ENCODE measurements at regions not wholly inside any gene's neighbourhood (a gene's known extent, or its start where the extent isn't known, plus 50 kb on each side); places are given as distances from the start of the nearest gene placed in this dataset.

DNA sequence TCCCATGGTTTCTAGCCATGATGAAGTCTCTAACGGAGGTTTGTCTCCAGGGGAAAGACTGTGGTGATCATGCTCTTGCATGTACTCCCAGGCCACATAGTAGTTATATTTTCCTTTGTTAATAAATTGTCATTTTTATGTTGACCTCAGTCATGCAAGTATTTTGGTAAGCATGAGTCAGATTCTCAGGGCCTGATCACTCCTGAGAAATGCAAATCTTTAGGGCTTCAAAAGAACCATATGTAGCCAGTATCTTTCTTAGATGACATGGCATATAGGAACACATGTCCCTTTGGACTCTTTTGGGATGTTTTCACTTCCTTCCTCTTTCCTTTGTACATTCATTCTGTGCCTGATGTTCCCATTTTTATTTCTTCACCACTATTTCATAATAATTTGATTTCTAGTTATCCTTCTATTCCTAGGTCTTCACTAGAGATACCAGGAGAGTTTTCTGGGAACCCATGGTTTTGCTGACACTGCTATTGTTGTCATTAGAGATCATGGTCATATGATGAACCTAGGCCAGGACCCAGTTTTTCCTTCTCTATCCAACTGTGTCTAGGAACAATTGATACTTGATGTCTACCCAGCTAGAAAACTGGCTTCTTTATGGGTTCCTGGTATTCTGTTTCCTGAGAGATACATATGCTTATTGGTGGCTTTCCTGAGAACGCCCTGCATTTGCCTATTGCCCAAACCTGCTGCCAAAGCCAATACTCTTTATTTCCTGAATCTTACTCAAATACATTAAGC is 248.1 kb upstream of the NREP start:
- H3K4me1 ChIP-seq (ENCODE audit: control extremely low read depth in 1 of 4, control insufficient read depth in 4 of 4, insufficient read depth in 4 of 4, low read length in 3 of 4) = no peaks in the 10 kb centered on the region
- no peak overlapping the region for H3K4me3 ChIP-seq (ENCODE audit: control insufficient read depth in 1 of 7, extremely low read depth in 1 of 7, insufficient read depth in 4 of 7, low read depth in 2 of 7, low read length in 6 of 7)
- H3K27ac ChIP-seq (ENCODE audit: insufficient read depth in 1 of 2, low read depth in 1 of 2, low read length in 2 of 2, poor library complexity in 1 of 2, severe bottlenecking in 2 of 2) = no peak overlapping the region
- no peak for DNase-seq
- WGBS (ENCODE audit: insufficient coverage) = 80% methylated on average over 1 of the region's 2 CpGs
- POLR2A ChIA-PET = no interaction called here
- H3K36me3 ChIP-seq (ENCODE audit: control insufficient read depth in 4 of 4, insufficient read depth in 4 of 4, low read length in 3 of 4) = no peaks in the 10 kb centered on the region
- CTCF ChIA-PET = no interaction called here
- no peaks in the 10 kb centered on the region for H3K27me3 ChIP-seq (replicated peaks in 2 of 5; ENCODE audit: control insufficient read depth in 4 of 5, insufficient read depth in 5 of 5, low read length in 4 of 5)
- no peaks in the 10 kb centered on the region for H3K9me3 ChIP-seq (ENCODE audit: control extremely low read depth in 1 of 5, control insufficient read depth in 4 of 5, insufficient read depth in 2 of 5, low read depth in 1 of 5, low read length in 4 of 5)

GRCh38 chr5:112002376-112002775 is 245.4 kb upstream of the NREP start:
- Histone ChIP-seq H3K4me1 (ENCODE audit: control extremely low read depth in 1 of 4, control insufficient read depth in 4 of 4, insufficient read depth in 4 of 4, low read length in 3 of 4) (no peaks in the 10 kb centered on the region), H3K4me3 (ENCODE audit: control insufficient read depth in 1 of 7, extremely low read depth in 1 of 7, insufficient read depth in 4 of 7, low read depth in 2 of 7, low read length in 6 of 7) (no peak overlapping the region), H3K27me3 (replicated peaks in 2 of 5; ENCODE audit: control insufficient read depth in 4 of 5, insufficient read depth in 5 of 5, low read length in 4 of 5) (peaks cover 0 to 3% (median 0%) of the 10 kb centered on the region in 5 experiments), H3K36me3 (ENCODE audit: control insufficient read depth in 4 of 4, insufficient read depth in 4 of 4, low read length in 3 of 4) (no peaks in the 10 kb centered on the region), H3K27ac (ENCODE audit: insufficient read depth in 1 of 2, low read depth in 1 of 2, low read length in 2 of 2, poor library complexity in 1 of 2, severe bottlenecking in 2 of 2) (no peak overlapping the region), H3K9me3 (ENCODE audit: control extremely low read depth in 1 of 5, control insufficient read depth in 4 of 5, insufficient read depth in 2 of 5, low read depth in 1 of 5, low read length in 4 of 5) (no peaks in the 10 kb centered on the region)
- ChIA-PET POLR2A (no interaction called here), CTCF (no interaction called here)
- DNase-seq = no peak

DNA sequence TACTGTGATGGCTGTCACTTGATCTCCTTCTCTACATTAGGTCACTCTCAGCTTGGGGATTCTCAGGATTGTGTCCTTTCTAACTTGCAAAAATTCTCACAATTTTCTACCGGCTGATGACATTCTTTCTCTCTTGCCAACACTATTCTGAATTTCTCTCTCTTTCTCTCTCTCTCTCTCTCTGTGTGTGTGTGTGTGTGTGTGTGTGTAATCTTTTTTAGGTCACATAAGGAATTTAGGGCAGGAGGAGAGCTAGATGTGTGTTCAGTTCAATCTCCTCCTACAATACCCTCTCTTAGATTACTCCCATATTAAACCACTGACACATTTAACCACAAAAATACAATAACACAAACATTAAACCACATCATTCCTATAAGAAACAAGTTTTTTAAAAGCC is 242.3 kb upstream of the NREP start:
- H3K9me3 ChIP-seq (ENCODE audit: control extremely low read depth in 1 of 5, control insufficient read depth in 4 of 5, insufficient read depth in 2 of 5, low read depth in 1 of 5, low read length in 4 of 5) = no peaks in the 10 kb centered on the region
- H3K27ac ChIP-seq (ENCODE audit: insufficient read depth in 1 of 2, low read depth in 1 of 2, low read length in 2 of 2, poor library complexity in 1 of 2, severe bottlenecking in 2 of 2) = no peak overlapping the region
- ChIA-PET CTCF (interaction anchor here (0.7 kb wide), 1 partner anchor 22 kb away, joined by 4 read pairs; no protein-coding TSS in a partner anchor), POLR2A (no interaction called here)
- H3K4me1 ChIP-seq (ENCODE audit: control extremely low read depth in 1 of 4, control insufficient read depth in 4 of 4, insufficient read depth in 4 of 4, low read length in 3 of 4) = no peaks in the 10 kb centered on the region
- H3K36me3 ChIP-seq (ENCODE audit: control insufficient read depth in 4 of 4, insufficient read depth in 4 of 4, low read length in 3 of 4) = no peaks in the 10 kb centered on the region
- no CpG with 5 or more reads among the region's 1 CpG for whole genome bisulfite sequencing (ENCODE audit: insufficient coverage)
- H3K4me3 ChIP-seq (ENCODE audit: control insufficient read depth in 1 of 7, extremely low read depth in 1 of 7, insufficient read depth in 4 of 7, low read depth in 2 of 7, low read length in 6 of 7) = no peak overlapping the region
- peaks cover 0 to 3% (median 0%) of the 10 kb centered on the region in 5 experiments for H3K27me3 ChIP-seq (replicated peaks in 2 of 5; ENCODE audit: control insufficient read depth in 4 of 5, insufficient read depth in 5 of 5, low read length in 4 of 5)
- no peak for DNase-seq

DNA sequence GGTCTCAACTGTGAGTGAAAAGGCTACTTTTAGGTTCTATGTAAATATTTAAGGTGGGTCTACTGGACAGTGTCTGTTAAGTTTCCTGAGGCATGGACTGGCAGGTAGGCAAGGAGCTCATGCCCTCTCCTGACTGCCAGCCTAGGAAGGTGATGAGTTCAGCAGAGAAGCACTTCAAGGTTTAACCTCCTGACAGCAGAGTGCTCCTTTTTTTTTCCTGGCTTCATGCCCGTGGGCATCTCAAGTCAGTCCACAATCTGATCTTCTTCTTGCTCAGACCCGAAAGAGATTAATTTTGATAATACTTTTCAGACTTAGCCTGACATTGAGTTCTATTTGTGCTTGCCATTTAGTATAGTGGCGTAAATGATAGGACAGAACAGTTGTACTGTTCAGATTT is 241.9 kb upstream of the NREP start:
- Histone ChIP-seq H3K36me3 (ENCODE audit: control insufficient read depth in 4 of 4, insufficient read depth in 4 of 4, low read length in 3 of 4) (no peaks in the 10 kb centered on the region), H3K27ac (ENCODE audit: insufficient read depth in 1 of 2, low read depth in 1 of 2, low read length in 2 of 2, poor library complexity in 1 of 2, severe bottlenecking in 2 of 2) (no peak overlapping the region), H3K9me3 (ENCODE audit: control extremely low read depth in 1 of 5, control insufficient read depth in 4 of 5, insufficient read depth in 2 of 5, low read depth in 1 of 5, low read length in 4 of 5) (no peaks in the 10 kb centered on the region), H3K4me3 (ENCODE audit: control insufficient read depth in 1 of 7, extremely low read depth in 1 of 7, insufficient read depth in 4 of 7, low read depth in 2 of 7, low read length in 6 of 7) (no peak overlapping the region), H3K27me3 (replicated peaks in 2 of 5; ENCODE audit: control insufficient read depth in 4 of 5, insufficient read depth in 5 of 5, low read length in 4 of 5) (peaks cover 0 to 3% (median 0%) of the 10 kb centered on the region in 5 experiments), H3K4me1 (ENCODE audit: control extremely low read depth in 1 of 4, control insufficient read depth in 4 of 4, insufficient read depth in 4 of 4, low read length in 3 of 4) (no peaks in the 10 kb centered on the region)
- POLR2A ChIA-PET = no interaction called here
- CTCF ChIA-PET = interaction anchor here (0.7 kb wide), 1 partner anchor 22 kb away, joined by 4 read pairs; no protein-coding TSS in a partner anchor
- WGBS (ENCODE audit: insufficient coverage) = no CpG with 5 or more reads among the region's 3 CpGs
- no peak for DNase-seq

DNA sequence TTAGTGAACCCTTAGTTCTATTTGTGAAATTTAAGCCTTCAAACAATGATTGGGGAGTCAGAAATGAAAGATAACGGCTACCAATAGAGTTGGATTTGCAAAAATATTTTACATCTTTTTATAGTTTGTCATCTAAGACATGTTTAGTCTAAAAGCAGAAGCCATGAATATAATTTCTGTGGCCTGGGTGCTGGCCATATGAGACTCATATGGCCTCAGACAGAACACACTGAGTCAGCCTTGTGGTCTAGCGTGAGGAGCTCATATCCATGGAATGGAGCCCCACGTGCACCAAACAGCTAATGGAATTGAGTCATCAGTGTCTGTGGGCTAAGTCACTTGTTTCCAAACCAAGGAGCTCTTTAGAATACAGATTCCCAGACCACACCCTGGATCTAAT is 240.7 kb upstream of the NREP start:
- no peaks in the 10 kb centered on the region for H3K36me3 ChIP-seq (ENCODE audit: control insufficient read depth in 4 of 4, insufficient read depth in 4 of 4, low read length in 3 of 4)
- peaks cover 0 to 3% (median 0%) of the 10 kb centered on the region in 5 experiments for H3K27me3 ChIP-seq (replicated peaks in 2 of 5; ENCODE audit: control insufficient read depth in 4 of 5, insufficient read depth in 5 of 5, low read length in 4 of 5)
- ChIA-PET POLR2A (no interaction called here), CTCF (no interaction called here)
- no peaks in the 10 kb centered on the region for H3K4me1 ChIP-seq (ENCODE audit: control extremely low read depth in 1 of 4, control insufficient read depth in 4 of 4, insufficient read depth in 4 of 4, low read length in 3 of 4)
- no peak overlapping the region for H3K27ac ChIP-seq (ENCODE audit: insufficient read depth in 1 of 2, low read depth in 1 of 2, low read length in 2 of 2, poor library complexity in 1 of 2, severe bottlenecking in 2 of 2)
- H3K9me3 ChIP-seq (ENCODE audit: control extremely low read depth in 1 of 5, control insufficient read depth in 4 of 5, insufficient read depth in 2 of 5, low read depth in 1 of 5, low read length in 4 of 5) = no peaks in the 10 kb centered on the region
- 100% methylated on average over 2 of the region's 3 CpGs for WGBS (ENCODE audit: insufficient coverage)
- no peak overlapping the region for H3K4me3 ChIP-seq (ENCODE audit: control insufficient read depth in 1 of 7, extremely low read depth in 1 of 7, insufficient read depth in 4 of 7, low read depth in 2 of 7, low read length in 6 of 7)
- DNase-seq = no peak

GRCh38 chr5:111997308-111997707 is 240.3 kb upstream of the NREP start:
- WGBS (ENCODE audit: insufficient coverage) = 92% methylated on average over 2 of the region's 5 CpGs
- ChIA-PET POLR2A (no interaction called here), CTCF (no interaction called here)

GRCh38 chr5:111996574-111996973 is 239.6 kb upstream of the NREP start:
- Histone ChIP-seq H3K4me1 (ENCODE audit: control extremely low read depth in 1 of 4, control insufficient read depth in 4 of 4, insufficient read depth in 4 of 4, low read length in 3 of 4) (no peaks in the 10 kb centered on the region), H3K9me3 (ENCODE audit: control extremely low read depth in 1 of 5, control insufficient read depth in 4 of 5, insufficient read depth in 2 of 5, low read depth in 1 of 5, low read length in 4 of 5) (peaks cover 0 to 2% (median 0%) of the 10 kb centered on the region in 5 experiments), H3K27ac (ENCODE audit: insufficient read depth in 1 of 2, low read depth in 1 of 2, low read length in 2 of 2, poor library complexity in 1 of 2, severe bottlenecking in 2 of 2) (no peak overlapping the region), H3K27me3 (replicated peaks in 2 of 5; ENCODE audit: control insufficient read depth in 4 of 5, insufficient read depth in 5 of 5, low read length in 4 of 5) (peaks cover 0 to 3% (median 0%) of the 10 kb centered on the region in 5 experiments), H3K4me3 (ENCODE audit: control insufficient read depth in 1 of 7, extremely low read depth in 1 of 7, insufficient read depth in 4 of 7, low read depth in 2 of 7, low read length in 6 of 7) (no peak overlapping the region), H3K36me3 (ENCODE audit: control insufficient read depth in 4 of 4, insufficient read depth in 4 of 4, low read length in 3 of 4) (no peaks in the 10 kb centered on the region)
- DNase-seq = no peak
- CTCF ChIA-PET = no interaction called here
- POLR2A ChIA-PET = no interaction called here
- WGBS (ENCODE audit: insufficient coverage) = 100% methylated on average over 1 of the region's 2 CpGs

More at GRCh38 chr5:111997308-111997707, 240.3 kb upstream of the NREP start:
- Histone ChIP-seq H3K9me3 (ENCODE audit: control extremely low read depth in 1 of 5, control insufficient read depth in 4 of 5, insufficient read depth in 2 of 5, low read depth in 1 of 5, low read length in 4 of 5) (peaks cover 0 to under 1% (median 0%) of the 10 kb centered on the region in 5 experiments), H3K4me1 (ENCODE audit: control extremely low read depth in 1 of 4, control insufficient read depth in 4 of 4, insufficient read depth in 4 of 4, low read length in 3 of 4) (no peaks in the 10 kb centered on the region), H3K27ac (ENCODE audit: insufficient read depth in 1 of 2, low read depth in 1 of 2, low read length in 2 of 2, poor library complexity in 1 of 2, severe bottlenecking in 2 of 2) (no peak overlapping the region), H3K4me3 (ENCODE audit: control insufficient read depth in 1 of 7, extremely low read depth in 1 of 7, insufficient read depth in 4 of 7, low read depth in 2 of 7, low read length in 6 of 7) (no peak overlapping the region), H3K36me3 (ENCODE audit: control insufficient read depth in 4 of 4, insufficient read depth in 4 of 4, low read length in 3 of 4) (no peaks in the 10 kb centered on the region), H3K27me3 (replicated peaks in 2 of 5; ENCODE audit: control insufficient read depth in 4 of 5, insufficient read depth in 5 of 5, low read length in 4 of 5) (peaks cover 0 to 3% (median 0%) of the 10 kb centered on the region in 5 experiments)
- no peak for DNase-seq
